ENCODE measurements at regions not wholly inside any gene's neighbourhood (a gene's known extent, or its start where the extent isn't known, plus 50 kb on each side); places are given as distances from the start of the nearest gene placed in this dataset.

DNA sequence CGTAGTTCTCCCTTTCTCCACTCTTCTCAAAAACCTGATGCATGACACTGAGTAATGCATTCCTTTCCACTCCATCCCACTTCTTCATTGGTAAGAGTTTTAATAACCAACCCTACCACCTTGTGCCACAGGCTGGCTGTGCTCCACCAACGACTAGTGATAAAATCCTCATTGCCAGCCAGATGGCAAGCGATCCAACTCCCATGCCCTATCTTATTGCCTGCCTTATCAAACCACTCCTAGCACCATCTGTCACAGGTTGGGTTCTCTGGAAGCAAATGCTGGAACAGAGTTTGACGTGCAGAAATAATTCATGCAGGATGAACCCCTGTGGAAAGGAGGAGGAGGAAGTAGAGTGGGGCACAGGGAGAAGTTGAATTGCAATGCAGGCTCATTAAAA lies 99.5 kb downstream of the CHD9NB start:
- H3K27ac Mint-ChIP-seq: no peak overlapping the region
- POLR2A ChIA-PET: no interaction called here
- H3K27me3 Mint-ChIP-seq (ENCODE audit: low read depth): no peaks in the 10 kb centered on the region; the same call in 1 of the 2 replicates
- no peak for ATAC-seq
- CTCF ChIA-PET: no interaction called here
- peaks cover 13% of the 10 kb centered on the region for H3K9me3 Mint-ChIP-seq
- DNase-seq (ENCODE audit: low spot score): no peak
- no peak overlapping the region for H3K4me3 Mint-ChIP-seq
- TF ChIP-seq TCF7 (CRISPR knock-in tag; IDR thresholded peaks at IDR 0.05; ENCODE audit: low read depth) (no peak), MYBL2 (CRISPR knock-in tag; IDR thresholded peaks at IDR 0.05) (no peak), NFYB (CRISPR knock-in tag; conservative IDR thresholded peaks at IDR 0.05; ENCODE audit: low read depth) (no peak), ZNF232 (CRISPR knock-in tag; IDR thresholded peaks at IDR 0.05) (no peak), ATF1 (CRISPR knock-in tag; IDR thresholded peaks at IDR 0.05) (no peak), NFE2L1 (CRISPR knock-in tag; IDR thresholded peaks at IDR 0.05) (no peak), IRF2 (CRISPR knock-in tag; IDR thresholded peaks at IDR 0.05; ENCODE audit: borderline replicate concordance, low read depth) (no peak)
- 0 out of 2 replicates have a peak, but pooled peaks cover 3% of the 10 kb centered on the region for H3K4me1 Mint-ChIP-seq
- H3K36me3 Mint-ChIP-seq: no peaks in the 10 kb centered on the region

DNA sequence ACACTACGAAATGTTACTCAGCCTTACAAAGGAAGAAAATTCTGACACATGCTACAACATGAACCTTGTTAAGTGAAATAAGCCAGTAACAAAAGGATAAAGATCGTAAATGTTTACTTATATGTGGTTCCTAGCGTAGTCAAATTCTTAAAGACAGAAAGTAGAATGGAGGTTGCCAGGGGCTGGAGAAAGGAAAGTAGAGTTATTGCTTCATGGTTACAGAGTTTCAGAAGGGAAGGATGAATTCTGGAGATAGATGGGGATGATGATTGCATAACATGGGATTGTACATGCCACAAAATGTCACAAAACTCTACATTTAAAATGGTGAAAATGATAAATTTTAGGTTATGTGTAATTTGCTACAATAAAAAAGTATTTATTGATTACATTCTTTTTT lies 103.8 kb downstream of the CHD9NB start:
- no peak for TF ChIP-seq GTF2I (CRISPR knock-in tag; conservative IDR thresholded peaks at IDR 0.05)
- TF ChIP-seq, protein P1, sequence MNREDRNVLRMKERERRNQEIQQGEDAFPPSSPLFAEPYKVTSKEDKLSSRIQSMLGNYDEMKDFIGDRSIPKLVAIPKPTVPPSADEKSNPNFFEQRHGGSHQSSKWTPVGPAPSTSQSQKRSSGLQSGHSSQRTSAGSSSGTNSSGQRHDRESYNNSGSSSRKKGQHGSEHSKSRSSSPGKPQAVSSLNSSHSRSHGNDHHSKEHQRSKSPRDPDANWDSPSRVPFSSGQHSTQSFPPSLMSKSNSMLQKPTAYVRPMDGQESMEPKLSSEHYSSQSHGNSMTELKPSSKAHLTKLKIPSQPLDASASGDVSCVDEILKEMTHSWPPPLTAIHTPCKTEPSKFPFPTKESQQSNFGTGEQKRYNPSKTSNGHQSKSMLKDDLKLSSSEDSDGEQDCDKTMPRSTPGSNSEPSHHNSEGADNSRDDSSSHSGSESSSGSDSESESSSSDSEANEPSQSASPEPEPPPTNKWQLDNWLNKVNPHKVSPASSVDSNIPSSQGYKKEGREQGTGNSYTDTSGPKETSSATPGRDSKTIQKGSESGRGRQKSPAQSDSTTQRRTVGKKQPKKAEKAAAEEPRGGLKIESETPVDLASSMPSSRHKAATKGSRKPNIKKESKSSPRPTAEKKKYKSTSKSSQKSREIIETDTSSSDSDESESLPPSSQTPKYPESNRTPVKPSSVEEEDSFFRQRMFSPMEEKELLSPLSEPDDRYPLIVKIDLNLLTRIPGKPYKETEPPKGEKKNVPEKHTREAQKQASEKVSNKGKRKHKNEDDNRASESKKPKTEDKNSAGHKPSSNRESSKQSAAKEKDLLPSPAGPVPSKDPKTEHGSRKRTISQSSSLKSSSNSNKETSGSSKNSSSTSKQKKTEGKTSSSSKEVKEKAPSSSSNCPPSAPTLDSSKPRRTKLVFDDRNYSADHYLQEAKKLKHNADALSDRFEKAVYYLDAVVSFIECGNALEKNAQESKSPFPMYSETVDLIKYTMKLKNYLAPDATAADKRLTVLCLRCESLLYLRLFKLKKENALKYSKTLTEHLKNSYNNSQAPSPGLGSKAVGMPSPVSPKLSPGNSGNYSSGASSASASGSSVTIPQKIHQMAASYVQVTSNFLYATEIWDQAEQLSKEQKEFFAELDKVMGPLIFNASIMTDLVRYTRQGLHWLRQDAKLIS (CRISPR knock-in tag; IDR thresholded peaks at IDR 0.05; ENCODE audit: borderline replicate concordance): no peak
- no peak for ATAC-seq
- ChIA-PET POLR2A (no interaction called here), CTCF (no interaction called here)
- no peak for DNase-seq (ENCODE audit: low spot score)
- Mint-ChIP-seq H3K27me3 (ENCODE audit: low read depth) (no peaks in the 10 kb centered on the region; the same call in 1 of the 2 replicates), H3K27ac (no peak overlapping the region), H3K36me3 (no peaks in the 10 kb centered on the region; the same call in 1 of the 2 replicates), H3K9me3 (peaks cover 2% of the 10 kb centered on the region), H3K4me1 (no peaks in the 10 kb centered on the region), H3K4me3 (no peak overlapping the region)

DNA sequence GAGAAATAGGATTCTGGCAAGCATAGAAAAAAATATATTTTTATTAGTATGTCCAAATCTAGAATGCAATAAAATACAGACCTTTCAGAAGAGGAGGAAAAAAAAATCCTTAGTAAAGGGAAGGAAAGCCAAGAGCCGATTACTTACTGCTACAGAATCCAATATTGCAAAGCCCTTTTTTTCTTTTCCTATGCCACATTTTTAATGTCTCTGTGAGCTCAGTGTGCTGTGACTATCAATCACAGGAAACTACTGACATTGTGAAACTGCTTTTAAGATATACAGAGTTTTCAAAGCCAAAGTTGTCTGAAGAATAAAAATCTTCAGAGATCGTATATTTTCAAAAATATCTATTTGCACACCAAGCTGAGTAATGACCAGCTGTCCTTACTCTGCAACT lies 120.4 kb downstream of the CHD9NB start:
- Mint-ChIP-seq H3K9me3 (peaks cover 11% of the 10 kb centered on the region), H3K4me3 (no peak overlapping the region), H3K4me1 (no peaks in the 10 kb centered on the region), H3K36me3 (peaks cover 7% of the 10 kb centered on the region), H3K27me3 (ENCODE audit: low read depth) (no peaks in the 10 kb centered on the region), H3K27ac (no peak overlapping the region)
- CTCF ChIA-PET: no interaction called here
- ATAC-seq (no peak), DNase-seq (ENCODE audit: low spot score) (no peak)
- TF ChIP-seq, protein P2, sequence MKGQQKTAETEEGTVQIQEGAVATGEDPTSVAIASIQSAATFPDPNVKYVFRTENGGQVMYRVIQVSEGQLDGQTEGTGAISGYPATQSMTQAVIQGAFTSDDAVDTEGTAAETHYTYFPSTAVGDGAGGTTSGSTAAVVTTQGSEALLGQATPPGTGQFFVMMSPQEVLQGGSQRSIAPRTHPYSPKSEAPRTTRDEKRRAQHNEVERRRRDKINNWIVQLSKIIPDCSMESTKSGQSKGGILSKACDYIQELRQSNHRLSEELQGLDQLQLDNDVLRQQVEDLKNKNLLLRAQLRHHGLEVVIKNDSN (CRISPR knock-in tag; IDR thresholded peaks at IDR 0.05): no peak
- TF ChIP-seq ZBTB21 (CRISPR knock-in tag; IDR thresholded peaks at IDR 0.05; ENCODE audit: borderline replicate concordance) (no peak), NR2C2 (CRISPR knock-in tag; IDR thresholded peaks at IDR 0.05) (no peak), ZNF423 (CRISPR knock-in tag; IDR thresholded peaks at IDR 0.05) (no peak), JUN (CRISPR knock-in tag; IDR thresholded peaks at IDR 0.05) (no peak), ATF1 (CRISPR knock-in tag; IDR thresholded peaks at IDR 0.05) (no peak), ZNF416 (CRISPR knock-in tag; IDR thresholded peaks at IDR 0.05) (no peak), GTF2I (CRISPR knock-in tag; conservative IDR thresholded peaks at IDR 0.05) (no peak), EMX1 (CRISPR knock-in tag; IDR thresholded peaks at IDR 0.05) (no peak), RELA (CRISPR knock-in tag; IDR thresholded peaks at IDR 0.05; ENCODE audit: borderline replicate concordance) (no peak), ZNF121 (CRISPR knock-in tag; IDR thresholded peaks at IDR 0.05) (no peak)
- TF ChIP-seq, protein P3, sequence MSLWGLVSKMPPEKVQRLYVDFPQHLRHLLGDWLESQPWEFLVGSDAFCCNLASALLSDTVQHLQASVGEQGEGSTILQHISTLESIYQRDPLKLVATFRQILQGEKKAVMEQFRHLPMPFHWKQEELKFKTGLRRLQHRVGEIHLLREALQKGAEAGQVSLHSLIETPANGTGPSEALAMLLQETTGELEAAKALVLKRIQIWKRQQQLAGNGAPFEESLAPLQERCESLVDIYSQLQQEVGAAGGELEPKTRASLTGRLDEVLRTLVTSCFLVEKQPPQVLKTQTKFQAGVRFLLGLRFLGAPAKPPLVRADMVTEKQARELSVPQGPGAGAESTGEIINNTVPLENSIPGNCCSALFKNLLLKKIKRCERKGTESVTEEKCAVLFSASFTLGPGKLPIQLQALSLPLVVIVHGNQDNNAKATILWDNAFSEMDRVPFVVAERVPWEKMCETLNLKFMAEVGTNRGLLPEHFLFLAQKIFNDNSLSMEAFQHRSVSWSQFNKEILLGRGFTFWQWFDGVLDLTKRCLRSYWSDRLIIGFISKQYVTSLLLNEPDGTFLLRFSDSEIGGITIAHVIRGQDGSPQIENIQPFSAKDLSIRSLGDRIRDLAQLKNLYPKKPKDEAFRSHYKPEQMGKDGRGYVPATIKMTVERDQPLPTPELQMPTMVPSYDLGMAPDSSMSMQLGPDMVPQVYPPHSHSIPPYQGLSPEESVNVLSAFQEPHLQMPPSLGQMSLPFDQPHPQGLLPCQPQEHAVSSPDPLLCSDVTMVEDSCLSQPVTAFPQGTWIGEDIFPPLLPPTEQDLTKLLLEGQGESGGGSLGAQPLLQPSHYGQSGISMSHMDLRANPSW (CRISPR knock-in tag; conservative IDR thresholded peaks at IDR 0.05; ENCODE audit: low read depth): no peak
- TF ChIP-seq, protein P4, sequence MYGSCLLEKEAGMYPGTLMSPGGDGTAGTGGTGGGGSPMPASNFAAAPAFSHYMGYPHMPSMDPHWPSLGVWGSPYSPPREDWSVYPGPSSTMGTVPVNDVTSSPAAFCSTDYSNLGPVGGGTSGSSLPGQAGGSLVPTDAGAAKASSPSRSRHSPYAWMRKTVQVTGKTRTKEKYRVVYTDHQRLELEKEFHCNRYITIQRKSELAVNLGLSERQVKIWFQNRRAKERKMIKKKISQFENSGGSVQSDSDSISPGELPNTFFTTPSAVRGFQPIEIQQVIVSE (CRISPR knock-in tag; IDR thresholded peaks at IDR 0.05; ENCODE audit: borderline replicate concordance): no peak
- POLR2A ChIA-PET: no interaction called here

All from WTC11 (cell line).